ENCODE measurements at regions not wholly inside any gene's neighbourhood (a gene's known extent, or its start where the extent isn't known, plus 50 kb on each side); places are given as distances from the start of the nearest gene placed in this dataset.

DNA sequence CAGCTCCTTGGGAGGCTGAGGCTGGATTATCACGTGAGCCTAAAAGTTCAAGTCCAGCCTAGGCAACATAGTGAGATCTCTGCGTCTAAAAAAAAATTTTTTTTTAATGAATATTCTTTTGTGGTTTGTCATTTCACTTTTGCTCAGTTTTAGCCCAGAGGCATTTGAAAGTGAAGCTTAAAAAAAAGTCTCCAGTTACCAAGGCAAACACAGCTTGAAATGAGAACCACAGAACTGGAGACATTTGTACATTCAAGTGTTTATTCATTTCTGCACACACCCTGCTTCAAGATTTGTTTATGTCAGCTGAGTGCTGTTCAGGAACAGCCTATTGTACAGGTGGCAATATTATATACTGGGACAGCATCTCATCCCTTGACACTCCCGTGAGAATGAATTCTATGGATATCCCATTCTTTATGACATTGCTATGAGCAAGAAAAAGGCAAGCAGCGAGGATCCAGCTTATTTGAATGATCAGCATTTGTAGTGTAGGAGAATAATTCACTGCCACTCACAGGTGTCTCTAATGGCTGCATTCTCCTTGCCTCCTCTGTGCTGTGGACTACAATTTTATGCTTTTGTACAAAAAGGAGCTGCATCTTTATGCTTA, 444.8 kb upstream of the GRM7 start:
- TF ChIP-seq, protein P1, sequence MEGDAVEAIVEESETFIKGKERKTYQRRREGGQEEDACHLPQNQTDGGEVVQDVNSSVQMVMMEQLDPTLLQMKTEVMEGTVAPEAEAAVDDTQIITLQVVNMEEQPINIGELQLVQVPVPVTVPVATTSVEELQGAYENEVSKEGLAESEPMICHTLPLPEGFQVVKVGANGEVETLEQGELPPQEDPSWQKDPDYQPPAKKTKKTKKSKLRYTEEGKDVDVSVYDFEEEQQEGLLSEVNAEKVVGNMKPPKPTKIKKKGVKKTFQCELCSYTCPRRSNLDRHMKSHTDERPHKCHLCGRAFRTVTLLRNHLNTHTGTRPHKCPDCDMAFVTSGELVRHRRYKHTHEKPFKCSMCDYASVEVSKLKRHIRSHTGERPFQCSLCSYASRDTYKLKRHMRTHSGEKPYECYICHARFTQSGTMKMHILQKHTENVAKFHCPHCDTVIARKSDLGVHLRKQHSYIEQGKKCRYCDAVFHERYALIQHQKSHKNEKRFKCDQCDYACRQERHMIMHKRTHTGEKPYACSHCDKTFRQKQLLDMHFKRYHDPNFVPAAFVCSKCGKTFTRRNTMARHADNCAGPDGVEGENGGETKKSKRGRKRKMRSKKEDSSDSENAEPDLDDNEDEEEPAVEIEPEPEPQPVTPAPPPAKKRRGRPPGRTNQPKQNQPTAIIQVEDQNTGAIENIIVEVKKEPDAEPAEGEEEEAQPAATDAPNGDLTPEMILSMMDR (IDR thresholded peaks at IDR 0.05) = no peak
- no peak for TF ChIP-seq POLR2A (IDR thresholded peaks at IDR 0.05)

Data from Peyer's patch (tissue), 4 donors.